IMR-90 (cell line): ENCODE measurements at regions not wholly inside any gene's neighbourhood (a gene's known extent, or its start where the extent isn't known, plus 50 kb on each side); places are given as distances from the start of the nearest gene placed in this dataset.

Experiments
- ATAC-seq: fragments of 200-7000 bp; cut with Tn5 transposase; 2 replicates; pipeline ENCODE4 v1.9.1; 2020; ENCODE audit warnings: low read depth, mild to moderate bottlenecking, moderate library complexity
- BruUV-seq: library from RNA; stranded (reverse); fragments of 400-500 nt; replicated peaks from 2 replicates; lab custom pipeline; 2021; lab: Mats Ljungman, UMichigan
- CTCF ChIA-PET: fragments of 300-600 bp; formaldehyde crosslinking; extraction: SDS; loops from one replicate; lab custom pipeline; 2021; ENCODE audit warnings: antibody characterized with exemption; lab: Yijun Ruan, JAX
- POLR2A ChIA-PET: fragments of 300-600 bp; sonication (Branson Sonifier 250); formaldehyde crosslinking; loops from one replicate; lab custom pipeline; 2022; ENCODE audit warnings: antibody characterized with exemption; ENCODE audit not compliant: unreplicated experiment; lab: Charles Lee
- DNase-seq: peaks from one replicate; pipeline ENCODE4 v3.0.0; 2013
- H2AFZ ChIP-seq: replicated peaks from 2 replicates; pipeline ENCODE3; 2013; ENCODE audit warnings: low read length, mild to moderate bottlenecking; ENCODE audit not compliant: poor library complexity
- H2AK5ac ChIP-seq: 2 replicates; pipeline ENCODE4 v1.6.1; 2013; ENCODE audit warnings: low read depth, low read length, inconsistent platforms
- H2AK9ac ChIP-seq: replicated peaks from 2 replicates; pipeline ENCODE3; 2013; ENCODE audit warnings: mild to moderate bottlenecking, low read depth, low read length, moderate library complexity; ENCODE audit not compliant: poor library complexity
- H2BK120ac ChIP-seq: 2 replicates; pipeline ENCODE4 v1.6.1; 2013; ENCODE audit warnings: low read depth, low read length, inconsistent platforms
- H2BK15ac ChIP-seq: 3 replicates; pipeline ENCODE4 v1.6.1; 2013; ENCODE audit warnings: low read depth, low read length, inconsistent platforms
- H2BK20ac ChIP-seq: 2 replicates; pipeline ENCODE4 v1.6.1; 2013; ENCODE audit warnings: low read depth, mild to moderate bottlenecking, inconsistent platforms, low read length, moderate library complexity
- H2BK5ac ChIP-seq: 2 replicates; pipeline ENCODE4 v1.6.1; 2013; ENCODE audit warnings: mild to moderate bottlenecking, low read depth, low read length, inconsistent platforms; ENCODE audit not compliant: poor library complexity, severe bottlenecking
- H3K14ac ChIP-seq: replicated peaks from 2 replicates; pipeline ENCODE4 v1.6.1; 2013; ENCODE audit warnings: low read depth, low read length, inconsistent platforms
- H3K18ac ChIP-seq: 2 replicates; pipeline ENCODE4 v1.6.1; 2013; ENCODE audit warnings: low read depth, low read length, control low read depth
- H3K23ac ChIP-seq: 2 replicates; pipeline ENCODE4 v1.6.1; 2013; ENCODE audit warnings: low read depth, low read length, inconsistent platforms
- H3K27ac ChIP-seq: 2 replicates; pipeline ENCODE4 v1.5.1; 2013; ENCODE audit warnings: mild to moderate bottlenecking, control low read depth, low read length; ENCODE audit not compliant: insufficient read depth
- H3K27me3 ChIP-seq: 2 replicates; pipeline ENCODE4 v1.6.1; 2013; ENCODE audit warnings: low read length; ENCODE audit not compliant: control insufficient read depth, insufficient read depth
- H3K36me3 ChIP-seq: 2 replicates; pipeline ENCODE4 v1.6.1; 2013; ENCODE audit warnings: low read length, mixed read lengths; ENCODE audit not compliant: control insufficient read depth, insufficient read depth
- H3K4ac ChIP-seq: 2 replicates; pipeline ENCODE4 v1.6.1; 2013; ENCODE audit warnings: low read depth, low read length, inconsistent platforms
- H3K4me1 ChIP-seq: 2 replicates; pipeline ENCODE4 v1.6.1; 2013; ENCODE audit warnings: low read length, mixed read lengths; ENCODE audit not compliant: control insufficient read depth, insufficient read depth
- H3K4me2 ChIP-seq: 2 replicates; pipeline ENCODE4 v1.6.1; 2013; ENCODE audit warnings: low read depth, mild to moderate bottlenecking, control low read depth, low read length, moderate library complexity
- H3K4me3 ChIP-seq: 2 replicates; pipeline ENCODE4 v1.5.1; 2013; ENCODE audit warnings: low read depth, mild to moderate bottlenecking, control low read depth, low read length, moderate library complexity; ENCODE audit not compliant: insufficient read depth
- H3K56ac ChIP-seq: 2 replicates; pipeline ENCODE4 v1.6.1; 2013; ENCODE audit warnings: low read length, inconsistent platforms; ENCODE audit not compliant: insufficient read depth; ENCODE audit errors: extremely low read depth
- H3K79me1 ChIP-seq, 2 experiments: 2 replicates each; pipeline ENCODE4 v1.6.1; 2013; ENCODE audit warnings: low read length in 2 of 2, inconsistent platforms in 1 of 2, low read depth in 1 of 2
- H3K9ac ChIP-seq: 2 replicates; pipeline ENCODE4 v1.6.1; 2013; ENCODE audit warnings: low read depth, low read length, control low read depth
- H3K9me1 ChIP-seq: 2 replicates; pipeline ENCODE4 v1.6.1; 2013; ENCODE audit warnings: low read length, inconsistent platforms; ENCODE audit not compliant: insufficient read depth
- H3K9me3 ChIP-seq: 2 replicates; pipeline ENCODE4 v1.6.1; 2013; ENCODE audit warnings: low read length; ENCODE audit not compliant: control insufficient read depth, insufficient read depth
- H4K20me1 ChIP-seq: 2 replicates; pipeline ENCODE4 v1.6.1; 2013; ENCODE audit warnings: low read length, inconsistent platforms; ENCODE audit not compliant: insufficient read depth
- H4K5ac ChIP-seq: 2 replicates; pipeline ENCODE4 v1.6.1; 2013; ENCODE audit warnings: mild to moderate bottlenecking, low read depth, low read length, control low read depth
- H4K8ac ChIP-seq, 2 experiments: 2 replicates each; pipeline ENCODE4 v1.6.1; 2013; ENCODE audit warnings: low read depth in 2 of 2, low read length in 2 of 2, control low read depth in 1 of 2, inconsistent platforms in 1 of 2
- H4K91ac ChIP-seq: 2 replicates; pipeline ENCODE4 v1.6.1; 2013; ENCODE audit warnings: low read depth, low read length, inconsistent platforms; ENCODE audit not compliant: insufficient read depth
- BHLHE40 ChIP-seq: fragments of 150-350 bp; IDR thresholded peaks from 2 replicates; pipeline ENCODE4 v1.6.1; 2016; ENCODE audit warnings: mild to moderate bottlenecking, low read depth, low read length
- CEBPB ChIP-seq: IDR thresholded peaks from 2 replicates; pipeline ENCODE4 v1.6.1; 2012; ENCODE audit warnings: low read depth, low read length, improper control_type of control experiment
- CHD1 ChIP-seq: IDR thresholded peaks from 2 replicates; pipeline ENCODE4 v1.6.1; 2012; ENCODE audit warnings: low read depth, low read length, improper control_type of control experiment
- CTCF ChIP-seq: conservative IDR thresholded peaks from 2 replicates; pipeline ENCODE4 v1.5.1; 2012; ENCODE audit warnings: mild to moderate bottlenecking, low read depth, low read length, improper control_type of control experiment
- ELK1 ChIP-seq: fragments of 150-350 bp; IDR thresholded peaks from 2 replicates; pipeline ENCODE4 v1.6.1; 2016; ENCODE audit warnings: low read depth, mild to moderate bottlenecking, low read length, moderate library complexity, borderline replicate concordance
- FOS ChIP-seq: fragments of 150-350 bp; IDR thresholded peaks from 2 replicates; pipeline ENCODE4 v1.6.1; 2016; ENCODE audit warnings: low read depth, low read length
- MAFK ChIP-seq: IDR thresholded peaks from 2 replicates; pipeline ENCODE4 v1.6.1; 2012; ENCODE audit warnings: low read depth, low read length, improper control_type of control experiment
- MAZ ChIP-seq: IDR thresholded peaks from 2 replicates; pipeline ENCODE4 v1.6.1; 2012; ENCODE audit warnings: low read depth, mild to moderate bottlenecking, low read length, improper control_type of control experiment, moderate library complexity, borderline replicate concordance
- MXI1 ChIP-seq: IDR thresholded peaks from 2 replicates; pipeline ENCODE4 v1.6.1; 2012; ENCODE audit warnings: low read depth, mild to moderate bottlenecking, low read length, moderate library complexity, borderline replicate concordance
- NFE2L2 ChIP-seq: fragments of 150-350 bp; IDR thresholded peaks from 2 replicates; pipeline ENCODE4 v1.6.1; 2016; ENCODE audit warnings: low read depth, mild to moderate bottlenecking, low read length
- POLR2A ChIP-seq: IDR thresholded peaks from 2 replicates; pipeline ENCODE4 v1.6.1; 2012; ENCODE audit warnings: mild to moderate bottlenecking, low read depth, low read length
- RAD21 ChIP-seq: IDR thresholded peaks from 2 replicates; pipeline ENCODE4 v1.6.1; 2012; ENCODE audit warnings: low read length, improper control_type of control experiment
- RCOR1 ChIP-seq: IDR thresholded peaks from 2 replicates; pipeline ENCODE4 v1.6.1; 2012; ENCODE audit warnings: mild to moderate bottlenecking, low read length, improper control_type of control experiment; ENCODE audit not compliant: insufficient replicate concordance
- RFX5 ChIP-seq: IDR thresholded peaks from 2 replicates; pipeline ENCODE4 v1.8.0; 2012; ENCODE audit warnings: low read depth, mild to moderate bottlenecking, low read length, moderate library complexity
- SMC3 ChIP-seq: fragments of 150-350 bp; IDR thresholded peaks from 2 replicates; pipeline ENCODE4 v1.6.1; 2016; ENCODE audit warnings: low read depth, mild to moderate bottlenecking, antibody characterized with exemption, low read length, moderate library complexity
- USF2 ChIP-seq: fragments of 150-350 bp; IDR thresholded peaks from 2 replicates; pipeline ENCODE4 v1.6.1; 2017; ENCODE audit warnings: mild to moderate bottlenecking, antibody characterized with exemption, low read length, low read depth
- dilution Hi-C: fragments of 300-500 bp; cut with HindIII; formaldehyde crosslinking; loops from one replicate; pipeline ENCODE4 v1.14.3; 2018; ENCODE audit warnings: low sequenced_read_pairs; ENCODE audit not compliant: unreplicated experiment
- in situ Hi-C: fragments of 300-500 bp; cut with MboI; formaldehyde crosslinking; loops from 3 replicates; pipeline ENCODE4 v1.14.3; 2019; ENCODE audit warnings: low sequenced_read_pairs, inconsistent platforms, mixed read lengths
- intact Hi-C: fragments of 100-400 bp; cut with micrococcal nuclease; formaldehyde crosslinking; loops from 2 replicates; pipeline ENCODE4 v1.10.0; 2022

GRCh38 chr6:51456282-51456681, 631.1 kb downstream of the PKHD1 start:
- TF ChIP-seq FOS (no peak), CHD1 (no peak), ELK1 (no peak), MXI1 (no peak), RCOR1 (no peak), SMC3 (no peak), MAFK (no peak), NFE2L2 (no peak), BHLHE40 (no peak), CTCF (no peak), CEBPB (no peak), USF2 (no peak), MAZ (no peak), POLR2A (no peak), RFX5 (no peak), RAD21 (no peak)
- Histone ChIP-seq H2BK5ac (no peak overlapping the region), H3K23ac (no peak overlapping the region), H3K14ac (no peak overlapping the region), H4K5ac (no peak overlapping the region), H3K27me3 (no peaks in the 10 kb centered on the region), H2AK5ac (no peak overlapping the region), H3K18ac (no peak overlapping the region), H3K9me1 (no peaks in the 10 kb centered on the region), H2BK120ac (no peak overlapping the region), H2BK15ac (no peak overlapping the region), H2AFZ (no peak overlapping the region), H2AK9ac (no peak overlapping the region), H2BK20ac (no peak overlapping the region), H3K56ac (no peak overlapping the region), H3K9me3 (no peaks in the 10 kb centered on the region), H3K4ac (no peak overlapping the region), H3K4me2 (no peak overlapping the region), H3K9ac (no peak overlapping the region), H4K91ac (no peak overlapping the region), H3K4me1 (no peaks in the 10 kb centered on the region), H3K4me3 (no peak overlapping the region), H3K79me1 (no peaks in the 10 kb centered on the region), H4K8ac (no peak overlapping the region), H3K36me3 (no peaks in the 10 kb centered on the region), H3K27ac (no peak overlapping the region), H4K20me1 (no peaks in the 10 kb centered on the region)
- DNase-seq (no peak), ATAC-seq (no peak)
- in situ Hi-C loops = no loop called here
- POLR2A ChIA-PET = no interaction called here
- no TSS peak for BruUV-seq
- intact Hi-C loops = no loop called here
- CTCF ChIA-PET = no interaction called here
- dilution Hi-C loops = no loop called here
